Colonic mucosa (tissue), 4 donors: ENCODE measurements at regions not wholly inside any gene's neighbourhood (a gene's known extent, or its start where the extent isn't known, plus 50 kb on each side); places are given as distances from the start of the nearest gene placed in this dataset.

Experiments used
- DNase-seq: peaks from one replicate; pipeline ENCODE4 v3.0.0-alpha.2; 2020
- H3K27ac ChIP-seq: fragments of 200-600 bp; one replicate; pipeline ENCODE4 v1.8.0; 2021
- H3K27me3 ChIP-seq: fragments of 200-600 bp; one replicate; pipeline ENCODE4 v1.8.0; 2021
- H3K36me3 ChIP-seq: fragments of 200-600 bp; one replicate; pipeline ENCODE4 v1.8.0; 2021
- H3K4me1 ChIP-seq: fragments of 200-600 bp; one replicate; pipeline ENCODE4 v1.8.0; 2021; ENCODE audit warnings: mild to moderate bottlenecking
- H3K4me3 ChIP-seq: fragments of 200-600 bp; one replicate; pipeline ENCODE4 v1.8.0; 2021
- H3K9ac ChIP-seq, 2 donors: one replicate each; pipeline ENCODE4 v1.7.0; 2013; ENCODE audit warnings: control low read depth in 2 of 2, low read depth in 2 of 2, low read length in 2 of 2
- H3K9me3 ChIP-seq: fragments of 200-600 bp; one replicate; pipeline ENCODE4 v1.8.0; 2021
- CTCF ChIP-seq: fragments of 200-600 bp; IDR thresholded peaks from one replicate; pipeline ENCODE4 v1.8.0; 2022; ENCODE audit warnings: antibody characterized with exemption, mild to moderate bottlenecking
- intact Hi-C: fragments of 100-400 bp; cut with DNase I; formaldehyde crosslinking; loops from one replicate; pipeline ENCODE4 v1.14.1; 2022
- donor health status: healthy.
- donor health status: DM: no; HTN: no; CAD: no.
- donor health status: DM: no; HTN: no; CAD: no.

GRCh38 chr2:64319896-64320295, 134.1 kb upstream of the LGALSL start:
- Histone ChIP-seq H3K4me1 (no peaks in the 10 kb centered on the region), H3K27me3 (no peaks in the 10 kb centered on the region), H3K36me3 (no peaks in the 10 kb centered on the region), H3K27ac (no peak overlapping the region), H3K4me3 (no peak overlapping the region), H3K9ac (no peak overlapping the region), H3K9me3 (no peaks in the 10 kb centered on the region)
- TF ChIP-seq CTCF = no peak
- no peak for DNase-seq
- intact Hi-C loops = loop anchor here (10.0 kb wide), 1 partner anchor 165 kb away; no protein-coding TSS in a partner anchor

GRCh38 chr2:64322433-64322832, 131.5 kb upstream of the LGALSL start:
- Histone ChIP-seq H3K27me3 (no peaks in the 10 kb centered on the region), H3K36me3 (no peaks in the 10 kb centered on the region), H3K9ac (no peak overlapping the region), H3K27ac (no peak overlapping the region), H3K4me1 (no peaks in the 10 kb centered on the region), H3K9me3 (no peaks in the 10 kb centered on the region), H3K4me3 (no peak overlapping the region)
- DNase-seq = no peak
- intact Hi-C loops = no loop called here
- TF ChIP-seq CTCF = no peak

GRCh38 chr2:64323197-64323596, 130.8 kb upstream of the LGALSL start:
- no peak overlapping the region for H3K9ac ChIP-seq
- intact Hi-C loops = no loop called here
- H3K4me1 ChIP-seq = no peaks in the 10 kb centered on the region
- H3K36me3 ChIP-seq = no peaks in the 10 kb centered on the region
- no peak overlapping the region for H3K27ac ChIP-seq
- no peaks in the 10 kb centered on the region for H3K27me3 ChIP-seq
- TF ChIP-seq CTCF = no peak
- DNase-seq = no peak
- no peaks in the 10 kb centered on the region for H3K9me3 ChIP-seq
- no peak overlapping the region for H3K4me3 ChIP-seq

GRCh38 chr2:64324746-64325410, 129.1 kb upstream of the LGALSL start:
- Histone ChIP-seq H3K4me3 (no peak overlapping the region), H3K9ac (no peak overlapping the region), H3K36me3 (no peaks in the 10 kb centered on the region), H3K27ac (no peak overlapping the region), H3K27me3 (no peaks in the 10 kb centered on the region), H3K9me3 (no peaks in the 10 kb centered on the region), H3K4me1 (peaks cover 3% of the 10 kb centered on the region)
- DNase-seq = no peak
- intact Hi-C loops = loop anchor here (5.0 kb wide), 1 partner anchor 278 kb away; no protein-coding TSS in a partner anchor
- TF ChIP-seq CTCF = no peak

- H3K4me1 ChIP-seq = peaks cover 3% of the 10 kb centered on the region
- no peak overlapping the region for H3K9ac ChIP-seq
- no peak overlapping the region for H3K4me3 ChIP-seq
- no peak for TF ChIP-seq CTCF
- no peaks in the 10 kb centered on the region for H3K9me3 ChIP-seq
- H3K27ac ChIP-seq = peak overlapping the region; percentile 11
- no peak for DNase-seq
- intact Hi-C loops = loop anchor here (5.0 kb wide), 1 partner anchor 278 kb away; no protein-coding TSS in a partner anchor
- H3K27me3 ChIP-seq = no peaks in the 10 kb centered on the region
- no peaks in the 10 kb centered on the region for H3K36me3 ChIP-seq
Measured at GRCh38 chr2:64325477-64325851, 128.5 kb upstream of the LGALSL start.
